Hematopoietic multipotent progenitor cell treated with erythropoietin and hydrocortisone succinate and interleukin-3 and kit ligand, for 4 days (in vitro differentiated cells): ENCODE measurements at regions not wholly inside any gene's neighbourhood (a gene's known extent, or its start where the extent isn't known, plus 50 kb on each side); places are given as distances from the start of the nearest gene placed in this dataset.

Source experiments
- DNase-seq: peaks from one replicate; pipeline ENCODE4 v3.0.0-alpha.2; 2015

DNA sequence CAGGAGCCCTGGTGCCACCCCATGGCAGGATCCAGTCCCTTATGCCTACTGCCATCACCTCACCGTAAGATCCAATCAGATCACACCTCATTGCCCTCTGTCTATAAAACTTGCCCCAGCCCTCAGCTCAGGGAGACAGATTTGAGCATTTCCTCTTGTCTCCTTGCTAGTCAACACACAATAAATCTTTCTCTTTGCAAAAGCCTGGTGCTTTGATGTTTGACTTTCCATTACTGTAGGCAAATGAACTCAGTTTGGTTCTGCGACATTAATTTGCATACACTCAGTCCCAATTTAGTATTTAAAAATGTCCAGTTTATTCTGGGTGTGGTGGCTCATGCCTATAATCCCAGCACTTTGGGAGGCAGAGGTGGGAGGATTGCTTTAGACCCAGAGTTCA lies 188.4 kb downstream of the AEBP2 start:
- DNase-seq = no peak

DNA sequence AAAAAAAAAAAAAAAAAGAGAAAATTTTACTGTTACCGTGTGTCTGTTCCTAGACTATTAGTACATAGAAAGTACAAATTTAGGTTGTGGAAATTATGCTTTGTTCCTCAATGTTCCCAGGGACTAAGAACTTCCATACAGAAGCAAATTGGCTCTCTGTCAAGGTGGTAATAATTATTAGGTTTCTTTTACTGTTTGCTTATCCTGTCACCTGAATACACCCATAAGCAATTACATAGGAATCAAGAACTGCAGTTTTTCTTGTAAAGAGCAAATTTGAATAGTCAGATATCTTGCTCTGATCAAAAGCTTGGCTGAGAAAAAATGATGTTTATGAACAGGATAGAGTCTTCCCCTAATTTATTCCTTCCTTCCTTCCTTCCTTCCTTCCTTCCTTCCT lies 191.2 kb downstream of the AEBP2 start:
- DNase-seq = no peak

DNA sequence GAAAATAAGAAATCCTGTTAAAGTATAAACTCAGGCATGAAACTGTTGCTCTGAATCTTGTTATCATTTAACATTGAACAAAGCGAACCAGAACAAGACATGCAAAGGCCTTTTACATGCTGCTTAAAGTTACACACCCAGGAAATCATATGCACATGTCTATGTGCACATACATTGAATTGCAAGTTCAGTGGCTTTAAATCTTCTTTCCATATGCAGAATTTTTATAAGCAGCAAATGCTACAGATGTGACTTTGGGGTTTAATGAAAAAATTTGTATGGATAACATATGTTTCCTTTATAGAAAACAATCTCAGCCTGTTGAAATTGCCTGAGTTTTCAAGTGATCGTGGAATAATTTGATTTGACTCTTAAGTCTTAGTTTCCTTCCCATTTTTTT lies 193.9 kb downstream of the AEBP2 start:
- no peak for DNase-seq

DNA sequence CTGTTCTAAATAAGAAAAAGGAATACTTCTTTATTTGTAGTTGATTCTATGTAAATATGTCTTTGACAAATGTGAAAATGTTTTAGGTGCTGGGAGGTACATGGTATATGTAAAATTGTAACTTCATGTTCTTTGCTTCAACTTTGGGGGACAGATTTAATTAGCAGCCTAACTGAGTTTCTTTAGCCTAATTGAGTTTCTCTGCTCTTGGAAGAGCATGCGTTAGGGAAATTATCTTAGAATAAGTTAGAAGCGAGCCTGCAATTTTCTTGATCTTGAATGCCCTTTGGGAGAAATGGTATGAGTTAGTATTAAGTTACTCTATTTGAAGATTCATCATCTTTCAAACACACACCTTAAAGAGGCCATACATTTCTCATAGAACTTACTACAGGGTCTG lies 194.3 kb downstream of the AEBP2 start:
- DNase-seq = no peak

DNA sequence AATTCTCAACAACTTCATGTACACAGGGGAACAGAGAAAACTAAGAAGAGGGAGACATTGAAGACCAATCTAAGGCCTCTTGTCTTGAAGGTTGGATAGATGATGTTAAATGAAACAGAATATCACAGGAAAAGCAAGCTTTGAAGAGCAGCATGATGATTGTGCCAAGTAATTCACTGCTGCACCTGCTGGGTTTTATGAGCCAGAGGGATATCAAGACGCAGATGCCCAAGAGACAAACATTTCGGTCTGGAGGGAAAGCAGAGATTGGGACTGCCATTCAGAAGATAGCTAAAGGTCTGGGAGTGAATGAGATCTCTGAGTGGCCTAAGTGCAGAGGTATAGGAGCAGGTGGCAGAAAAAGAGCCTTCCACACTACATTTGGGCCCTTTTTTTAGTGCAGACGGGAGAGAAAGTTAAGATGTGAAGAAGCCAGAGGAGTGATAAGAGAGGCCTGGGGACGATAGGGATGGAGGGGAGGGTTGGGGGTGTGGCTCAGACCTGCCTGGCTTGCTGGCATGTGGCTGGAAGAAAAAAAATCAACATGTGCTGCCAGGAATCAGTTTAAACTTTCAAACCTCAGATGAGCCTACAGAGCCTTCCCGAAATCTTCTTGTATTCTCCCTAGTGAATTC lies 200.6 kb downstream of the AEBP2 start:
- peak; percentile 77 for DNase-seq

DNA sequence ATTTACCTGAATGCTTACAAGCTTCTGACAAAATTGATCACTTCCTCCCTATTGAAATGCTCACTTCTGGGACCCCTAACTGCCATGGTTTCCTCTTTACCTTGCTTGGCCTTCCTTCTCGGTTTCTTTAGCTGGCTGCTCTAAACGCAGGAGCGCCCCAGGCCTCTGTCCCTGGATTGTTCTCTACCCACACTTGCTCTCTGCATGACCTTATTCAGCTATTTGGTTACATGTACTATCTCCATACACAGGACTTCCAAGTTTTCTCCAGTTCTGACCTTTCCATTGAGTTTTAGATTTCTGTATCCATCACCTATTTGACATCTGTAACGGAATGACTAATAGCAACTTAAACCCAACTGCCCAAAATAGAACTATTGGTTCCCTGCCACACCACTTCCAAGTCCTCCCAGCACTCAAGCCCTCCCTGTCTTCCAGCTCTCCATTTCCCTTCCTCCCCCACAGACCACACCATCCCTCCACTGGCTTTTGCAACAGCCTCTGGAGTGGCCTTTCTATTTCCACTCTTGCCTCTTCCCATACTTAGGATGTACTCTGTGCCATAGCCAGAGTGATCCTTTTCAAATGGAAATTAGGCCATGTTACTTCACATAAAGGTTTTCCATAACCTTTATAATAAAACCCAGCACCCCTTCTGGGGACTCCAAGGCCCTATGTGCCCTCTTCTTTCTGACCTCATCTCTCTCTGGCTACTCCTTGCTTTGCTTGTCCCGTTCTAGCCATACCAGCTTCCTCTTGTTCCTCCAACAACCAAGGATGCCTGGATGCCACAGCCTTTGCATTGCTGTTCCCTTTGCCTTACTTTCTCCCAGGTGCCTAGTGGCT lies 202.2 kb downstream of the AEBP2 start:
- DNase-seq = no peak

DNA sequence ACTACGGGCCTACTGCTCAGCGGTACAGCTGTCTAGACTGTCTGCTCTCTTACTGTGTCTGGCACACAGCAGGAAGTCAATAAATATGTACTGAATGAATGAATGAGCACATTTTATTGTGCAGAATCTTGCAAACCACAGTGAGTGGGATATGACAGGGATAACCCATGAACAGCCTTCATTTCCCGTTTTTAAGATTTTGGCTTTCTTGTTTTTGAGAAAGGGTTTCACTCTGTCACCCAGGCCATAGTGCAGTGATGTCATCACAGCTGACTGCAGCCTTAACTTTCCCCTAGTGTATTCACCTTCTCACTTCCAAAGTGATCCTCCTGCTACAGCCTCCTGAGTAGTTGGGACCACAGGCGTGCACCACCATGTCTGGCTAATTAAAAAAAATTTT lies 203.1 kb downstream of the AEBP2 start:
- DNase-seq = no peak

DNA sequence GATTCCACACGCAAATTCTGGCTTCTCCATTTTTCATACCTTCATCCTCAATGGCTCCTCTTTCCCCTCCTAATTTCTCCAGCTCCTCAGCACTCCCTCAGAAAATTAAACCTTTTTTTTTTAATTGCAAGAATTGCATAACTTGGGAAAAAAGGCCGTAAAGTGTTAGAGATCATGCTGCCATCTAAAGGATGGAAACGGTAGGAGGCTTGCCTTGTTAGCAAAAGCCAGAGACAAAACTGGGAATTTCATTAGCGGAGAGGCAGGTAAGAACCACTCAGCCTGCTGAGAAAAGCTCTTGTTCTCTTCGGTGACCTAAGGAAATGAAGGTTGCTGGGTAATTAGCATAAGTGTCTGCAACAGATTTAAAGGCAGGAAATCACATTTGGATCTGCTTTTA lies 204.3 kb downstream of the AEBP2 start:
- peak; percentile 56 for DNase-seq

DNA sequence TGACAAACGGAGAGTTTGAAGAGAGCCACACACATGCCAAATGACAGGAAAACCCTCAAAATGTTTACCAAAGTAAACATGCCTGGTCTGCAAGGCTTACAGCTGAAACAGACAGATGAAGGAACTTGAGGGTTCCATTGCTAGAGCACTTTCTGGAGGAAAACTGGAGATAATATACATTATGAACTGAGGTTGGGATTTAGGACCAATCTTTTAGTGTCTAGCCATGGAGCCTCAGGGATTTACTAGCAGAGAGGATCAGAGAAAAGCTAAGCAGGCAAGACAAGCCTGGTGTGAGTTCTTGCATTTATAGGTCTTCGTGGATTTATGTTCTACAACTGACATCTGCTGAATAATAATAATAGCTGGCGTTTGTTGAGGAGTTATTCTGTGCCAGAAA lies 205.3 kb downstream of the AEBP2 start:
- DNase-seq = no peak

DNA sequence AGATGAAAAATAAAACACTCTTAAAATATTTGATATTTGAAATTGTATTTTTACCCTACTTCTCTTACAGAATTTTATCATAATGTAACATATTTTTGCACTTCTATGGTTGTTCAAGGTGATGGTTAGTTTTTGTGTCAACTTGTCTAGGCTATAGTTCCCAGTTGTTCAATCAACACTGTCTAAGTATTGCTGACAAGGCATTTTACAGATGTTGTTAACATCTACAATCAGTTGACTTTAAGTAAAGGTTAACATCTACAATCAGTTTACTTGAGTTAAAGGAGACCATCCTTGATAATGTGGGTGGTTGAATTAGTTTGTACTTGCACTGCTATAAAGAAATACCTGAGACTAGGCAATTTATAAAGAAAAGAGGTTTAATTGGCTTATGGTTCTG lies 206.5 kb downstream of the AEBP2 start:
- DNase-seq = no peak

DNA sequence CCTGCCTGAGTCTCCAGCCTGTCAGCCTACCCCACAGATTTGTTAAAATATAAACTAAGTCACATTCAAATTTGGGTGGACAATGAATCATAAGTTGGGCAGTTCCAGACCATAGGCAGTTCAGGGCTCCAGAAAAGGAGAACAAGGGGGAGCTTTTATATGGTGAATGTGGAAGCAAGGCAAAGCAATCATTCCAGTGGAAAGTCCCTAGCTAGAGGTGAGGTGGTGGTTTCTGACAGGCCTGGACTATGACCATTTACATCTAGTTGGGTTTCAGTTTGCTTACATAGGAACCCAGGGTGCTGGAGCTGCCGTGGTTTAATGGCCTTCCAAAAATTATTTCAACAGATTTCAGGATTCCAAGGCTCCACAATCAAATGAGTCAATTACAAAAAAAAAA lies 207.3 kb downstream of the AEBP2 start:
- DNase-seq = no peak

DNA sequence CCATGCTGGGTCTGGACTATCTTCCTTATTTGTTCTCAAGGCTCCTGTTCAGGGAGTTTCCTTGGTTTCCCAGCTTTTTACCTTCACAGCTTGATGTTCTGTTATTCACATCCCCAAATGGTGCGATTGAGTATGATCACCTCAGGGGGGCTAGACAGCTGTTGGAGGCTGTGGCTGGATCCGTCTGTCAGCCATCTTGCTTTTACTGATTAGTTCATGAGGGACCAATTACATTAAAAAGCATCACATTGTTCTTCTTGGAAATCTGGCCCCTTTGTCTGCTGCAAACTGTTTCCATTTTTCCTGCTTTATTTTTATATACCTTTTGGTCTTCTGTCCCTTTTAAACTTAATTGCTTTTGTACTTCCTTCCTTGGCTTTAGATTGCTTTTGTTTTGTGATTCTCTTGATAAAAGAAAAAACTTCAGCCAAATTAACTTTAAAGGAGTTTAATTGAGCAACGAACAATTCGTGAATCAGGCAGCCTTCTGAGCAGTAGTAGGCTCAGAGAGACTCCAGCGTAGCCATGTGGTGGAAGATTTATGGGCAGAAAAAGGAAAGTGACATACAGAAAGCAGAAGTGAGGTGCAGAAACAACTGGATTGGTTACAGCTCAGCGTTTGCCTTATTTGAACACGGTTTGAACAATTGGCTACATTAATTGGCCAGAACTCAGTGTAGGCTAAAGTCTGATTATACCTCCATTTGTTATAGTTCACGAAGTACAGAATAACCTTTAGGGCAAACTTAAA lies 208.7 kb downstream of the AEBP2 start:
- peak; percentile 73 for DNase-seq

DNA sequence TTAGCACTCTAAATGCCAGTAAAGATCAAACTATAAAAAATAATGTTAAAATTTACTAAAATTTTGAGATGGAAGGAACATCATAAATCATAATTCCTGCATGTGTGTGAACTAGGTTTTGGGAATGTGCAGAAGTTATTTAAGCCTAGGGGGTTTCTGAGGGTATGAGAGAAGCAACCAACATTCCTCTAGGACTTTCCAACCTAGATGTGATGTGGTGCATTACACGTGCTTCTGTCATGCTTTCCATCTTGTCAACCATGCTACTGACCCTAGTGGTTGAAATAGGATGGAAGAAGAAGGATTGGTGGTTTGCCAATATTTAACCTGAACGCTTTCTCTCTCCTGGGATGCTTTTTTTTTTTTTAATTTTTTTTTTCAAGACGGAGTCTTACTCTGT lies 209.3 kb downstream of the AEBP2 start:
- DNase-seq = no peak

DNA sequence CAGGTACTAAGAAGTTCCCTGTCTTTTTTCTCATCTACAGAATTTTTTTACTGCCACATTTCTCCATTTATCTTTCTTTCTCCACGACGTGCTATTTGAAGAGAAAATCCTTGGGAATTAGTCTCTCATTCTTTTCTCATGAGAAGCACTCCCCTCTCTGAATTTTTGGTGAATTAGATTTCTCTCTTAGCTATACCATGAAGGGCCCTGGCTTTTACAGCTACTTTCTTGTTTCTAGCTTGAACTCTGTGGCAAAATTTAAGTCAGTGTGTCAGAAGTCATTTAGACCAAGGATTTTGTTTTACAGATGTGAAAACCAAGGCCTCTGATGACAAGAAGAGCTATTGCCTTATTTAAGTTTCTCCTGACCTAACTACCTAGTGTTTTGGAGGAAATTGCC lies 213.1 kb downstream of the AEBP2 start:
- no peak for DNase-seq

DNA sequence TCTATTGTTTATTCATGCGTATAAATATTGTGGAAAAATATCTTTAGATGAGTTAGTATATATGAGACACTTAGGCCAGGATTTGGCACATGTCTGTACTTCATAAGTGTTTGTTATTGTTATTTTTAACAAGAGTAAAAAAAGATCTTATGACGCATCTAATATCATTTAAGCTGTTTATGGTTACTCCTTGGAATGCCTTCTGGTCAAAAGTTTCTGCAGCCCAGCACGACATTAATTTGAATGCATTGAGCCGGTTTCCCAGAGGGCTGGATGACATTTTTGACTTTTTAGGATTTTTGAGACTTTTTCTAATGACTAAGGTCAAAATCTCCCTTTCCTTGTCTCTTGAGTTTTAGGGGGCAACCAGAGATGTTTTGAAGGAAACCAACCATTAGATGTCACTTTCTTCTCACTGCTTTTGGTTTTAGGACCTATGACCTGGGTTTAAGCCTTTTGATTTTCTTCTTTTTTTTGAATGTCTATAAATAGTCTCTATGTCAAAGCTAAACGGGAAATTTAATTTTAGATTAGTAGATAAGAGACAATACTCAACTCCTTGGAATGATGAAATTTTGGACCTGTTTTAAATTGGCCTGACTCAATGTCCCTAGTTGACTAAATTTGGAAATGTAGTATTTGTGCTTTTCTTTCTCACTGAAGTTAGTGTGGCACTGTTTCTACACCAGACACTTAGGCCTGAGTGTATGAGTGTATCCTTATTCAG lies 215.5 kb downstream of the AEBP2 start:
- no peak for DNase-seq

DNA sequence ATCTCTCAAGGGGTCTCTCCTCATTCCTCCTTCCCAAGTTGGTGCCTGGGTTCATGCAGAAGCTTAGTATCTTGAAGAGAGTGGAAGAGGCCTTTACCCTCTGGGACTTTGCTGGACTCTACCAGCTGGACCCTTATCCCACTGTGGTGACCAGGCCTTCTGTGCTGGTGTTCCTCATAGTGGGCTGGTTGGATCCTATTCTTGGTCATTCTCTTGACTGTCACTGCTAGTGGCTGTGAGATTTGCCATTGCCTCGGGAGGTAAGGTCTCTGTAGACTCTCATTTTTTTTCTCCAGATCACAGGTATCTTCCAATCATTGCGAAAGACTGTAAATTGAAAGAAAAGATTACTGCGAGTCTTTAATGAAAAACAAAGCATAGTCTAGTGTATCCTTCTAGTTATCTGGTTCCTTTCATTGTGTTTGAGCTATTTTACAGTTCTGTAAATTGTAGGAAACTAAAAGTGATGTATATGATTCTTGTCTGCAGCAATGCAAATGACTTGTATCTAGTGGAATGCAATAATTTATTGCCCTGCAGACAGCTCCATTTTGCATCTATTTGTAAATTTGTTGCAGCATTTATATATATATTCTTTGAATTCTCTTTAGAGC lies 217.9 kb downstream of the AEBP2 start:
- DNase-seq = no peak

DNA sequence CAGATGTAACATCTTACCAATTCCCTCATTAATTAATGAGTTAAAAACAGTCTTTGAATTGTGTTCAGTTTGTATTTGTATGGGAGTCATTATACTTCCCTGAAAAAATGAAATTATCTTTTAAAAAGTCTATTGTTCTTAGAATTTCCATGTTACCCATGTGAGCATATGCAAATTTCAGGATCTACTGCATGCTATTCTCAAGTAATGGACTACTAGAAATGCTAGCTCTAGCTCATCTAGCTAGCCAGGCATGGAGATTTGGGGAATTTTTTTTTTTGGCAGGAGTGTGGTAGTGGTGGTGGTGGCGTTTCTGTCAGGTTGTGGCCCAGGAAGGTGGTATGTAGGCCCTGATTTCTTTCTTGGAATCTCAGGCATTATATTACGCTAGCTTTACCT lies 218.4 kb downstream of the AEBP2 start:
- DNase-seq = no peak

DNA sequence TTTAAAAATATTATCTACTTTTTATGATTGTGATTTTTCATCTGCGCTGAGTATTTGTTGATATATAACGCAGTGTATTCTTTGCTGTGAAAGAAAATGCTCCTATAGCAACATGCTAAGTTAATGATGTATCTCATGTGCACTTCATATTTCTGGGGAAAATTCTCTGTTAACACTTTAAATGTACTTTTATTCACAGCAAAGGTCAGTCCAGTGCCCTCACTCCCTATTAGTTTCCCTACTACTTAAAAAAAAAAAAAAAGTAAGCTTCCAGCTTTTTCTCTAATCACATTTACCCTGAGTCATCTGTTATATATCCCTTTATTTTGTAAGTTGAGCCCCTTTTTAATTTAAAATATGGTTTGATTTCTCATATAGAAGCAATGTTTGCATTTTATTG lies 219.8 kb downstream of the AEBP2 start:
- no peak for DNase-seq

DNA sequence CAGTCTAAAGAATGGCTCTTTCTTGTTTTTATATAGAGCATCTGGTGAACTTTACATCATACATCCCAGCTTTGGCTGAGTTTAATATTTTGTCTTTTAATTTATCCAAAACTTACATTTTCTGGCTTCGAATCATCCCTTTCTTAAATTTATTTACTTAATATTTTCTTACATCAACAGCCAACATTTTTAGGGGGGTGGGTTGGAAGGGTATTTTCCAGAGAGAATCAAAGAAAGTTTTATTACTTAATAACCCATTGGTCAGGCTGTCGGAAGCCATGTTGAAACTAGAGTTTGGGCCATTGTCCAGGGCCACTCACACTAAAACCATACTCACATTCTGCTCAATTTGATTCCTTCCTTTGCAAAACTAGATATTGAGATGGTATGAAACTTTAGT lies 220.2 kb downstream of the AEBP2 start:
- DNase-seq = no peak

DNA sequence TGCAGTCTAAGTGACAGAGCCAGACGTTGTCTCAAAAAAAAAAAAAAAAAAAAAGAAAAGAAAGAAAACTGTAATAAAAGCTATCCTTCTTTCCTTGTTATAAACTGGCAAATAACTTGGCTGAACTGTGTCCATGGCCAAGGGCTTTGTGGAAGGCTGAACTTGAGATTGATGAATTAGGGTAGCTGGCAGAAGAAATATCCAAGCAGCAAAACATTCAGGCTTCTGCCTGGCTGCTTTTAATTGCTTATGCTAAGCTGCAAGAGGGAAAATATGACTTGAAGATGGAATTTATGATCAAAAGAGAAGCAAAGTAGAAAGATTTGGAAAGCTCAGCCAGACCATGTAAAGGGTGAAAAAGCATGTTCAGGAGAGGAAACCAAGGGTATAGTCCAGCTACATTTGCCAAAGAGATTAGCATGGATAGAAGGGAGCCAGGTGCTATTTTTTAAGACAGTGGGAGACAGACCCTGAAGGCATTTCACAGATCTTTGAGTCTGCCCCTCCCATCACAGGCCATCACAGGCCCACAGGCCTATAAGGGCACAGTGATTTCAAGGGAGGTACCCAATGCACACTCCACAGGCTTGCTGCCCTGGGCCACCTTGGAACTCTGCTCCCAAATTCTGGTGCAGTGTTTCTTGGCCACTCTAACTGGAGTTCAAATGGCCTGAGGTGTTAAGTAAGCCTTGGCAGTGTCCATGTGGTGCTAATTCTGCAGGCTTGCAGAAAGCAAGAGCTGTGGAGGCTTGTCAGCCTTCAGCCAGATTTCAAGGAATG lies 226.0 kb downstream of the AEBP2 start:
- no peak for DNase-seq

DNA sequence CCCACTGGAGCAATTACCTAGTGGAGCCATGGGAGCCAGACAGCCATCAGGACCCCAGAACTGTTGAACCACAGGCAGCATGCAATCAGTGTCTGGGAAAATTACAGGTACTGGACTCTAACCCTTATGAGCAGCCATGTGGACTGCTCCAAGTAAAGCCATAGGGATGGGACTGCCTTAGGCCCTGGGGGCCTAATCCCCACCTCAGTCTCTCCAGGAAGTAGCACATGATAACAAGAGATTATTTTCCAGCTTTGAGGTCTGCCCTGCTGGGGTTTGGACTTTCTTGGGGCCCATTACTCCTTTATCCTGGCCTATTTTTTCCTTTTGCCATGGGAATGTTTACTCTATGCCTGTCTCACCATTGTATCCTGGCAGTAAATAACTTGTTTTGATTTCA lies 226.8 kb downstream of the AEBP2 start:
- no peak for DNase-seq

DNA sequence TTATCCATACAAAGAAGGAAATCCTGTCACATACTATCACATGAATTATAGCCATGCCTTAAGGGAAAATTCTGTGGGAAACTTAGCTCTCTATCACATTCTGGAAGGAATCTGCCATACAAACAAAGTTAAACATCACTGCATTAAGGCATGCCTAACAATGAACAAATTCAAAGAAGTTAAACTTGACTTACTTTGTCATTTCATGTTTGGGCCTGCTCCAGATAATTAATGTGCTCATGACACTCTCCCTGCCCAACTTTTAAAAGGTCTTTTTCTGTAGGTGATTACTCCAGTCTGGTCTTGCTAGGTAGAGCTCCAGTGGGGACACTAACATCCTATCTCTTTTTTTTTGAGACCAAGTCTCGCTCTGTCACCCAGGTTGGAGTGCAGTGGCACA lies 230.5 kb downstream of the AEBP2 start:
- DNase-seq = no peak
